ENCODE measurements at regions not wholly inside any gene's neighbourhood (a gene's known extent, or its start where the extent isn't known, plus 50 kb on each side); places are given as distances from the start of the nearest gene placed in this dataset.
A peak's percentile ranks its signal among the peaks of the same experiment; 100 is the strongest.
"Not testable (repeated sequence)": the region's sequence is repeated elsewhere in the genome, so short reads cannot be mapped to it uniquely, and the experiment has no call there.

GRCh38 chr5:164303646-164304215 is 798.3 kb downstream of the MAT2B start:
- TF ChIP-seq, protein P1, sequence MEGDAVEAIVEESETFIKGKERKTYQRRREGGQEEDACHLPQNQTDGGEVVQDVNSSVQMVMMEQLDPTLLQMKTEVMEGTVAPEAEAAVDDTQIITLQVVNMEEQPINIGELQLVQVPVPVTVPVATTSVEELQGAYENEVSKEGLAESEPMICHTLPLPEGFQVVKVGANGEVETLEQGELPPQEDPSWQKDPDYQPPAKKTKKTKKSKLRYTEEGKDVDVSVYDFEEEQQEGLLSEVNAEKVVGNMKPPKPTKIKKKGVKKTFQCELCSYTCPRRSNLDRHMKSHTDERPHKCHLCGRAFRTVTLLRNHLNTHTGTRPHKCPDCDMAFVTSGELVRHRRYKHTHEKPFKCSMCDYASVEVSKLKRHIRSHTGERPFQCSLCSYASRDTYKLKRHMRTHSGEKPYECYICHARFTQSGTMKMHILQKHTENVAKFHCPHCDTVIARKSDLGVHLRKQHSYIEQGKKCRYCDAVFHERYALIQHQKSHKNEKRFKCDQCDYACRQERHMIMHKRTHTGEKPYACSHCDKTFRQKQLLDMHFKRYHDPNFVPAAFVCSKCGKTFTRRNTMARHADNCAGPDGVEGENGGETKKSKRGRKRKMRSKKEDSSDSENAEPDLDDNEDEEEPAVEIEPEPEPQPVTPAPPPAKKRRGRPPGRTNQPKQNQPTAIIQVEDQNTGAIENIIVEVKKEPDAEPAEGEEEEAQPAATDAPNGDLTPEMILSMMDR (conservative IDR thresholded peaks at IDR 0.05), result no peak
- H3K27ac ChIP-seq, result no peak overlapping the region

GRCh38 chr5:164306662-164307061 is 801.2 kb downstream of the MAT2B start:
- no peak overlapping the region for H3K27ac ChIP-seq
- TF ChIP-seq, protein P1 (conservative IDR thresholded peaks at IDR 0.05), result no peak

GRCh38 chr5:164312801-164313200 is 807.4 kb downstream of the MAT2B start:
- no peak overlapping the region for H3K27ac ChIP-seq
- TF ChIP-seq, protein P1 (conservative IDR thresholded peaks at IDR 0.05), result no peak

- H3K27ac ChIP-seq, result no peak overlapping the region
- TF ChIP-seq, protein P1 (conservative IDR thresholded peaks at IDR 0.05), result no peak
Measured at GRCh38 chr5:164317676-164318075, 812.3 kb downstream of the MAT2B start.

DNA sequence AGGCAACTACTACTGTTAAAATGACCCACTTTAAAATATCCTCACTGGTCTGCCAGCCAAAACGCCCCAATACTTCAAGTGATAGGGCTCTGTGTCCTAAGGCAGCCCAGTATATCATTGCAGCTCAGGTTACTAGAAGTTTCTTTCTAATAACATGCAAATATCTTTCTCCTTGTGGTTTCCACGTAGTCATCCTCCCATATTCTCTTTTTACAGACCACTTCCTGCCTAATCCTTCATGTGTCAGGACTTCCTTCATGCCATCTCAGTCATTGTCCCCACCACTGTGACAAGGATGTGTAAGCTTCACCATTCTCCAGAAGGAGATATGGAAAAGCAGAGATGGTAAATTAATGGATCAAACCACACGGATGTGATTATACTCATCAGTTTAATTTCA is 813.7 kb downstream of the MAT2B start:
- no peak overlapping the region for H3K27ac ChIP-seq
- TF ChIP-seq, protein P1 (conservative IDR thresholded peaks at IDR 0.05), result no peak

- H3K27ac ChIP-seq, result no peak overlapping the region
- TF ChIP-seq, protein P1 (conservative IDR thresholded peaks at IDR 0.05), result no peak
Measured at GRCh38 chr5:164324239-164324638, 818.8 kb downstream of the MAT2B start.

GRCh38 chr5:164326219-164326618 is 820.8 kb downstream of the MAT2B start:
- TF ChIP-seq, protein P1 (conservative IDR thresholded peaks at IDR 0.05), result peak; percentile 30
- no peak overlapping the region for H3K27ac ChIP-seq

DNA sequence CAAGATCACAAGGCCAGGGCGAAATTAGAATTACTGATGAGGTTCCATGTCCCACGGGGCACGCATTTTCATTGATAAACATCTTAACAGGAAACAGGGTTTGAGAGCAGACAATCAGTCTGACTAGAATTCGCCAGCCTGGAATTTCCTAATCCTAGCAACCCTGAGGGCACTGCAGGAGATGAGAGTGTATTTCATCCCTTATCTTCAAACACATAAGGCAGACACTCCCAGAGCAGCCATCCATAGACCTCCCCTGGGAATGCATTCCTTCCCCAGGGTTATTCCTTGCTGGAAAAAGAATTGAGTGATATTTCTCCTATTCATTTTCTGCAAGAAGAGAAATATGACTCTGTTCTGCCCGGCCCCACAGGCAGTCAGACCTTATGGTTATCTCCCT is 821.7 kb downstream of the MAT2B start:
- H3K27ac ChIP-seq, result not testable (repeated sequence)
